Upper lobe of left lung (tissue), 4 donors: ENCODE measurements at regions not wholly inside any gene's neighbourhood (a gene's known extent, or its start where the extent isn't known, plus 50 kb on each side); places are given as distances from the start of the nearest gene placed in this dataset.

Source experiments
- EP300 ChIP-seq, 4 donors: sonication (generic); formaldehyde crosslinking; IDR thresholded peaks; one replicate each; pipeline ENCODE4 v1.5.1; 2017; ENCODE audit warnings: antibody characterized with exemption in 4 of 4, control low read depth in 2 of 4
- POLR2A ChIP-seq, 4 donors: fragments of 450-650 bp; IDR thresholded peaks; one replicate each; pipeline ENCODE4 v1.5.1; 2016 to 2017; ENCODE audit warnings: antibody characterized with exemption in 4 of 4, mild to moderate bottlenecking in 2 of 4
- TF ChIP-seq, protein P1 (sequence below), 6 experiments: fragments of 450-650 bp in 4 of 6; fragments of 200-600 bp in 2 of 6; sonication (generic) in 2 of 6; IDR thresholded peaks; one replicate each; pipeline ENCODE4 v1.5.1; 2016 to 2019; ENCODE audit warnings: antibody characterized with exemption in 6 of 6

- TF ChIP-seq, protein P1, sequence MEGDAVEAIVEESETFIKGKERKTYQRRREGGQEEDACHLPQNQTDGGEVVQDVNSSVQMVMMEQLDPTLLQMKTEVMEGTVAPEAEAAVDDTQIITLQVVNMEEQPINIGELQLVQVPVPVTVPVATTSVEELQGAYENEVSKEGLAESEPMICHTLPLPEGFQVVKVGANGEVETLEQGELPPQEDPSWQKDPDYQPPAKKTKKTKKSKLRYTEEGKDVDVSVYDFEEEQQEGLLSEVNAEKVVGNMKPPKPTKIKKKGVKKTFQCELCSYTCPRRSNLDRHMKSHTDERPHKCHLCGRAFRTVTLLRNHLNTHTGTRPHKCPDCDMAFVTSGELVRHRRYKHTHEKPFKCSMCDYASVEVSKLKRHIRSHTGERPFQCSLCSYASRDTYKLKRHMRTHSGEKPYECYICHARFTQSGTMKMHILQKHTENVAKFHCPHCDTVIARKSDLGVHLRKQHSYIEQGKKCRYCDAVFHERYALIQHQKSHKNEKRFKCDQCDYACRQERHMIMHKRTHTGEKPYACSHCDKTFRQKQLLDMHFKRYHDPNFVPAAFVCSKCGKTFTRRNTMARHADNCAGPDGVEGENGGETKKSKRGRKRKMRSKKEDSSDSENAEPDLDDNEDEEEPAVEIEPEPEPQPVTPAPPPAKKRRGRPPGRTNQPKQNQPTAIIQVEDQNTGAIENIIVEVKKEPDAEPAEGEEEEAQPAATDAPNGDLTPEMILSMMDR (IDR thresholded peaks at IDR 0.05) = no peak
- TF ChIP-seq POLR2A (IDR thresholded peaks at IDR 0.05) (no peak), EP300 (IDR thresholded peaks at IDR 0.05) (no peak)
These were observed 61.4 kb upstream of the DAB2IP start for GRCh38 chr9:121589986-121590385.
